Breast epithelium (tissue), 3 donors: ENCODE measurements at regions not wholly inside any gene's neighbourhood (a gene's known extent, or its start where the extent isn't known, plus 50 kb on each side); places are given as distances from the start of the nearest gene placed in this dataset.

ENCODE experiments used
- CTCF ChIP-seq, 3 donors: fragments of 450-650 bp; IDR thresholded peaks; one replicate each; pipeline ENCODE4 v1.5.1; 2016 to 2017; ENCODE audit warnings: antibody characterized with exemption in 3 of 3, mild to moderate bottlenecking in 3 of 3, moderate library complexity in 3 of 3
- POLR2A ChIP-seq: fragments of 450-650 bp; IDR thresholded peaks from one replicate; pipeline ENCODE4 v1.6.1; 2016; ENCODE audit warnings: antibody characterized with exemption, mild to moderate bottlenecking, moderate library complexity
- POLR2AphosphoS5 ChIP-seq, 3 donors: sonication (generic); formaldehyde crosslinking; IDR thresholded peaks; one replicate each; pipeline ENCODE4 v1.6.1; 2017; ENCODE audit warnings: antibody characterized with exemption in 3 of 3

- TF ChIP-seq POLR2A (no peak), CTCF (IDR thresholded peaks at IDR 0.05) (no peak), POLR2AphosphoS5 (IDR thresholded peaks at IDR 0.05) (no peak)
Observed at GRCh38 chr22:26860301-26860700, 202.9 kb downstream of the MIAT start.
